HTR-8/SVneo (cell line): ENCODE measurements at regions not wholly inside any gene's neighbourhood (a gene's known extent, or its start where the extent isn't known, plus 50 kb on each side); places are given as distances from the start of the nearest gene placed in this dataset.

Experiments
- DNase-seq: peaks from one replicate; pipeline ENCODE4 v3.0.0; 2011; ENCODE audit warnings: low spot score, mixed read lengths; ENCODE audit not compliant: insufficient read length
- FAIRE-seq: peaks from 2 replicates; lab custom pipeline; 2011; peaks lifted over from hg19 to GRCh38; lab: Jason Lieb, UNC

- no peak for DNase-seq
- no peak for FAIRE-seq
Observed at GRCh38 chr9:99282406-99282805, 60.3 kb downstream of the SEC61B start.

- FAIRE-seq (no peak), DNase-seq (no peak)
Observed at GRCh38 chr9:99285965-99286364, 63.9 kb downstream of the SEC61B start.

- DNase-seq = no peak
- no peak for FAIRE-seq
Observed at GRCh38 chr9:99286536-99286935, 64.5 kb downstream of the SEC61B start.

DNA sequence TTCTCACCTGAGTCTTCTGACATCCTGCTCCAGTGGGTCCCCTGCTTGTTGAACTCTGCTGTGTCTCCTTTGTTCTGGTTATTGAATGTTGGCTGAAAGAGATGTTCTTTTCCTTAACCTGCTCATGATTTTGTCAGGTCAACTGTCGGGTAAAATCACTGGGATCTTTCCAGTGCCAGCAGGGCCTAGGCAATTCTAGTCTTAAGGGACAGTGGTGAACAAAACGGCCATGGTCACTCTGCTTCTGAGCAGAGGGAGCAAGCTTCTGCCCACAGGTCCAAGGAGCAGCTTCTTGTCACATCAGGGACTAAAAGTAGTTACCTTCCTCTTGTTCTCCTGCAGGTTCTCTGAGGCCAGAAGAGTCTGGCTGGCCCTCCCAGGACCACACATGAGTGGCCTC, 65.6 kb downstream of the SEC61B start:
- no peak for DNase-seq
- no peak for FAIRE-seq

DNA sequence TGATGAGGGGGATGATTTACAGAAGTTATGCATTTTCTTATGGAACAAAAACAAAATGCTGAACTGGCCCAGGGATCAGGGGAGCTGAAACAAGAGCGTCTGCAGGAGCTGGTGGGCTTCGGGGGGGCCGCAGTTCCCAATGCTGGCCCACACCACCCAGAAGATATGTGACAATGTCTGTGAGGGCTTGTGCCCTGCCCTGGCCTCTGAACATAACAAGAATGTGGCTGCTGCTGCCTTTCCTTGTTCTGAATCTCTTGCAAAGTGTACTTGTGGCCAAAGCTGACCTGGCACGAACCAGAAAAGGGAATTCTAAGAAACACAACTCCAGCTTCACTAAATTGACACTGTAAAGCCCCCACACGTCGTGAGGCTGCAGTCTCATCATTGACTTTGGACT, 66.7 kb downstream of the SEC61B start:
- DNase-seq (no peak), FAIRE-seq (no peak)

- FAIRE-seq (no peak), DNase-seq (peak; percentile 2)
Observed at GRCh38 chr9:99294850-99295461, 72.9 kb downstream of the SEC61B start.

DNA sequence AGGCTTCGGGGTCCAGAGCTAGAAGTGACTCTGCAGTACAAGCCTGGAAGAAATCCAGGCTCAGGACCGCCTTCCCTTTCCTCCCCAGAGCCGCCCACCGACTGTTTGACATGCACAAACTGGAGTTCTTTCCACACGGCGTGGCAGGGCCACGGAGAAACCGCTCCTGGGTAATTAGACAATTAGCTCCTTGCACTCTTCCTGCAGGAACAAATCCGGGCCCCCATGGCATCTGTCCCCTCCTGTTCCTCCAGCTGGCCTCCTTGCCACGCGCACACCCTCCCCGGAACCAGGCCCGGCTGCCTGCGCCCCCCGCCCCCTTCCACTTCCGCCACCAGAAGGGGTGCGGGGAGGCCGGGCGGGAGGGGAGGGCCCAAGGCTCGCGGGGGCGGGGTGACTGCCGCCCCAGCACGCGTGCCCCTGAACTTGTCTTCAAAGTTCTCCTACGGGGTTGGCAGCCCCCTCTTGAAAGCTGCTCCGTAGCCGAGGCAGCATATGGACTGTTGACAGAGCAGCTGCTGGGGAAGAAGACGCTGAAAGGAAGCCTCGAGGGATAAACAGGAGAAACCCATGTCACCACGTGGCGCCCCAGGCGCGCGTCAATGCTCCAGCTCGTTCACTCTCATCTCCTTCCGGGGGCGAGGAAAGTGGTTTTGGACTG, 74.3 kb downstream of the SEC61B start:
- FAIRE-seq (no peak), DNase-seq (no peak)

DNA sequence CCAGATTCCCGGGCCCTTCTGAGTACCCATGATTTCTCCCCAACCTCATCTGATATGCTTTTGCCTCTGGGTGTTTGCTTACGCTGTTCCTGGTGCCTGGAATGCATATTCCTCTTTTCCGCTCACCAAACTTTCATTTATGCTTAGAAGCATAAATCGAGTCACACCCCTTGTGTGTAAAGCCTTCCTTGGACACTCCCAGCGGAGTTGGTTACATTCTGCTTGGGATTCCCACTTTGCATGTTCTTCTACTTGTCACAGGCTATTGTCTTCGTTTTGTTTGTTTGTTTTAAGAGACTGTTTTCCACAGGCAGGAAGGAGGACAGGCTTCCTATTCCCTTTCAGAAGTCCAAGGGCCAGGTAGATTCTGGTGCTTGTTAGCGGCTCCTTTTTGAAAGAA, 76.5 kb downstream of the SEC61B start:
- no peak for FAIRE-seq
- DNase-seq = no peak

DNA sequence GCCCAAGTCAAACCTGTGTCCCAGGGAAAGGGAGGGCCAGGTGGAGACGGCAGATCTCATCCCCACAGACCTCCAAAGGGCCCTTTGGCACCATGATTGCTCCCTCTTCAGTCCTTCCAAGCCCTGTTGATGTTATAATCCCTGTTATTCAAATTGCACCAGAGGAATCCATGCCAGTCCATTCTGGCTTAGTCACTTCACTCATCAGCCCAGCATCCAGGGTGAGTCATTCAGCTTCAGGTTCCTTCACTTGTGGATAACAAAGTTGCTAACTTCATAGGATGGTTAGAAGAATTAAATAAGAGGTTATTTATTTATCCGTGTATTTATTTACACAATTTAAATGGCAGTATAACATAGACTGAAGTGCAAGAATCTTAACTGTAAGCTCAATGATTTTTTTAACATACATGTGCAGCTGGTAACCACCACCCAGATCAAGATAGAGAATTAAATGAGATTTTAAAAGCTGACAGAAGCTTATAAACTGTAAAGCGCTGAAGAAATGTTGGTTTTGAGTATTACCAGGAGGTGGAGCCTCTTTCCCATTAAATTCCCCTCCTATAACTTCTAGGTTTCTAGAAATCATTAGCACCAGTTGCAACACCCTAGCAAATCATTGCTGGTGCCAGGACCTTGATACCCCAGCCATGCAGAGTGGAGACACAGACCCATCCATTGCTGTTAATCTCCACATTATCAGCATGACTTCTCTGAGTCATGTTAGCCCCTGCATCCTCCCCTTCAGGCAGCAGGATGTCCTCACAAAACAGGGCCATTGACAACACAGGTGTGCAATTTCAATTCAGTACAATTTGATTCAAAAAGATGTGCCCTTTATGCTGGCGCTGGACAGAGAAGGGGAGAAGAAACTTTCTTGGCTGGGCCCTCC, 77.4 kb downstream of the SEC61B start:
- DNase-seq (peak; percentile 26), FAIRE-seq (no peak)

- FAIRE-seq (no peak), DNase-seq (no peak)
Observed at GRCh38 chr9:99300103-99300439, 78.0 kb downstream of the SEC61B start.

DNA sequence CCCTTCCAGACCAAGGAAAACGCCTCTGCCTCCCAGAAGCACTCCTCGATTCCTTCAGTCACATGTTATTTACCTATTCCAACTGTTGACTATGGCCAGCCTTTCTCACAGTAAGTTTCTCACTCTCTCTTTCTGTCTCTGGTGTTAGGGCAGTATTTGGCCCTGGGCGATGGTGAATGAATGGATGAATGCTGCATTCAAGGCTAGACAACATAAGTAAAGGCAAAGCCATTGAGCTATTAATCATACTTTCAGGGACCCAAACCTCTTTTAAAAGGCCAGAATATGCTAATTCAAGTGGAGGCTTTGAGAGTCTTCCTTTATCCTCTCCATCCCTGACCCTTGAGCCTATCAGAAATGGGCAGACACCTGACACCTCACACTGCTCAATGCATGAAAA, 78.5 kb downstream of the SEC61B start:
- DNase-seq (no peak), FAIRE-seq (no peak)

- no peak for FAIRE-seq
- DNase-seq = no peak
Observed at GRCh38 chr9:99303177-99303576, 81.1 kb downstream of the SEC61B start.

DNA sequence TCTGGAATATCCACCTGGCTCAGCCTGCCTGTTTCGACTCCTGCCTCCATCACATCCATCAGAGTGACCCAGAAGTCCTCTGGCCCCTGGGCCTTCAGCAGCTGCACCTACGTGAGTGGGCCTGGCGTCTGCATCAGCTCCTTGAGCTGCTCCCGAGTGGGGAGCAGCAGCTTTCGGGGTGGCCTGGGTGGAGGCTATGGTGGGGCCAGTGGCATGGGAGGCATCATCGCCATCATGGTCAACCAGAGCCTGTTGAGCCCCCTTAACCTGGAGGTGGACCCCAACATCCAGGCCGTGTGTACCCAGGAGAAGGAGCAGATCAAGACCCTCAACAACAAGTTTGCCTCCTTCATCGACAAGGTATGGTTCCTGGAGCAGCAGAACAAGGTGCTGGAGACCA, 83.0 kb downstream of the SEC61B start:
- FAIRE-seq = no peak
- no peak for DNase-seq

- DNase-seq (no peak), FAIRE-seq (no peak)
Observed at GRCh38 chr9:99305820-99306811, 84.0 kb downstream of the SEC61B start.

GRCh38 chr9:99307851-99308250, 85.8 kb downstream of the SEC61B start:
- no peak for DNase-seq
- no peak for FAIRE-seq

DNA sequence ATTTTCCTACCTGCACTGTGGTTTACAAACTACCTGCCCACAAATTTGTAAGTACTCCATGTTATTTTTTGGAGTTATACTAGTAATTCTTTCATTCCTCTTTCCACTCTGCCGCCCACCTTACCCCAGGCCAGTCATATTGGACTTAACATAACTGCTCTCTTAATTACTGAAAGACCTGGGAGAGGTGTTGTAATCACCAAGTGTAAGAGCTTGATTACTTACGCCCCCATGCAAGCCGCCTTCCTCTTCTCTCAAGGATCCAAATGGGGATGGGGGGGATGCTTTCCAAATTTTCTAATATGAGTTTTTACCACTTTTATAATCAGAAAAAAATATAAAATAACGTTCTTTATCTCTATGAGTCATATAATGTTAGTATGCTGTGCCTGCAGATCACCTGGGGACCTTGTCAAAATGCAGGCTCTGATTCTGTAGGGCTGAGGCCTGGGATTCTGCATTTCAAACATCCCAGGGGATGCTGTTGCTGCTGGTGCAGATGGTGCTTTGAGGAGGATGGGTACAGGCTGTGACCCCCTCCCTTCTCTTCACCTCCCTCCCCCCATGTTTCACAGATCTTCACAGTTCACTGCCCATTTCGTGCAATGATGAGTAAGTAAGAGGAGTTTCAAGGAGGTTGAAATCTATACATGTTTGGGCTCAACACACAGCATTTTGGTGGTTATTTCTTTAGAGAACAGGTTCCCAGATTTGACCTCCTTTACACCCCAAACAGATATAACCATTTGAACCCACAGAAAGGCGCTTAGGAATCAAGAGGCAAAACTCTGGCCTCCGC, 87.3 kb downstream of the SEC61B start:
- FAIRE-seq = no peak
- no peak for DNase-seq

GRCh38 chr9:99312736-99313135, 90.7 kb downstream of the SEC61B start:
- no peak for DNase-seq
- FAIRE-seq = no peak

GRCh38 chr9:99319048-99319447, 97.0 kb downstream of the SEC61B start:
- no peak for FAIRE-seq

DNA sequence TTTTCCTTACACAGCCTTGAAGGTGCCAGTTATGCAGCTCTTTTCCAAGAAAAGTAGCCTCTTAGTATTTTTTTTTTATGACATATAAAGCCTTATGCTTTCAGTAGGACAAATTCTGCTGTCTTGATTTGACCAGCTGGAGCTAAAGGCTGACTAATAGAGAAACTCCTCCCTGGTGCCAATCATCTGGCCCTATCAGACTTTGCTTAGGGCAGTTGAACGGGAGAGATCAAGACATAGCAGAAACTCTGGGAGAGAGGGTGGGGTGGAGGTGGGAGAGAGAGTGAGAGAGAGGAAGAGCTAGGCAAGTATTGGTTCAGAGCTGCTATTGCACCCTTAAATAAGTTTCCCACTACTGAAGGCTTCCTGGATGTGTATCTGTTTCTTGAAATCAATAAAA, 100.2 kb downstream of the SEC61B start:
- no peak for FAIRE-seq

More at GRCh38 chr9:99319048-99319447, 97.0 kb downstream of the SEC61B start:
- no peak for DNase-seq

More for the DNA sequence above, 100.2 kb downstream of the SEC61B start:
- DNase-seq = no peak
